Mucosa of descending colon (tissue), 3 donors: ENCODE measurements at regions not wholly inside any gene's neighbourhood (a gene's known extent, or its start where the extent isn't known, plus 50 kb on each side); places are given as distances from the start of the nearest gene placed in this dataset.

Experiments
- ATAC-seq: fragments of 200-7000 bp; cut with Tn5 transposase; one replicate; pipeline ENCODE4 v1.9.1; 2020; ENCODE audit warnings: mild to moderate bottlenecking, moderate library complexity
- DNase-seq, 3 donors: peaks; one replicate each; pipeline ENCODE4 v3.0.0-alpha.2; 2020
- H3K36me3 ChIP-seq: fragments of 200-600 bp; one replicate; pipeline ENCODE4 v1.8.0; 2021; ENCODE audit warnings: low read depth, mild to moderate bottlenecking
- H3K4me1 ChIP-seq: fragments of 200-600 bp; one replicate; pipeline ENCODE4 v1.8.0; 2021; ENCODE audit warnings: low read depth, mild to moderate bottlenecking
- H3K4me3 ChIP-seq: fragments of 200-600 bp; one replicate; pipeline ENCODE4 v1.8.0; 2021; ENCODE audit warnings: mild to moderate bottlenecking
- H3K9me3 ChIP-seq: fragments of 200-600 bp; one replicate; pipeline ENCODE4 v1.8.0; 2021; ENCODE audit warnings: mild to moderate bottlenecking
- intact Hi-C, 2 donors: fragments of 100-400 bp; cut with DNase I in 1 of 2; cut with micrococcal nuclease in 1 of 2; formaldehyde crosslinking; loops; one replicate each; pipeline versions ENCODE4 v1.11.0 to v1.11.1; 2022; cut with DNase I, micrococcal nuclease
- TF ChIP-seq, protein P1 (sequence below): fragments of 200-600 bp; IDR thresholded peaks from one replicate; pipeline ENCODE4 v1.8.0; 2022; ENCODE audit warnings: antibody characterized with exemption, mild to moderate bottlenecking
- donor health status: DM: no; HTN: no; CAD: no; lungs with moderate emphysema.
- donor health status: DM: no; HTN: no; CAD: no.
- donor health status: DM: no; HTN: yes; CAD: no.

DNA sequence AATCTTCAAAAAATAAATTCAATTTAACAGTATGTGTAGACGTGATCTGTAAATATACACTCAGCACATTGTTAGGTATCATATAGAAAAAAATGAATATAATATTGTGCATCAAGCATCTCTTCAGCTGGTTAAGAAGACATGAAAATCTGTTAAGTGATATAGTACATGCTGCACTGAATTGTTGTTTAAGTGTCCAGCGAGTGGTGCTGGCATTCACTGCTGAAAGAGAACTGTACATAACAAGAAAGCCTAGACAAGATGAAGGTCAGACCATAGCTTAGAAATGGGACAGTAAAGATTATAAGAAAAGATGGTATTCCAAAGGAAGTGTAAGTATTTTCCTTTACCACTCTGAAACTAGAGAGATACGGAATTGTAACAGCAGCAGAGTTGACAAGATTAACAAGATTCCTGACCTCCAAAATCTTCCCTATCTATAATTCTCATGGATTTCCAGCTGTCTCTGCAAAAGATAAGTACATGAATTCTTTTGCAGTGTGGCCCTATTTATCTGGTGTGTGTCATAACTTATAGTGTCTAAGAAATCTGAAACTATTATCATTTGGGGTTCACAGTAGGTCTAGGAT is 198.6 kb downstream of the FLRT2 start:
- TF ChIP-seq, protein P1, sequence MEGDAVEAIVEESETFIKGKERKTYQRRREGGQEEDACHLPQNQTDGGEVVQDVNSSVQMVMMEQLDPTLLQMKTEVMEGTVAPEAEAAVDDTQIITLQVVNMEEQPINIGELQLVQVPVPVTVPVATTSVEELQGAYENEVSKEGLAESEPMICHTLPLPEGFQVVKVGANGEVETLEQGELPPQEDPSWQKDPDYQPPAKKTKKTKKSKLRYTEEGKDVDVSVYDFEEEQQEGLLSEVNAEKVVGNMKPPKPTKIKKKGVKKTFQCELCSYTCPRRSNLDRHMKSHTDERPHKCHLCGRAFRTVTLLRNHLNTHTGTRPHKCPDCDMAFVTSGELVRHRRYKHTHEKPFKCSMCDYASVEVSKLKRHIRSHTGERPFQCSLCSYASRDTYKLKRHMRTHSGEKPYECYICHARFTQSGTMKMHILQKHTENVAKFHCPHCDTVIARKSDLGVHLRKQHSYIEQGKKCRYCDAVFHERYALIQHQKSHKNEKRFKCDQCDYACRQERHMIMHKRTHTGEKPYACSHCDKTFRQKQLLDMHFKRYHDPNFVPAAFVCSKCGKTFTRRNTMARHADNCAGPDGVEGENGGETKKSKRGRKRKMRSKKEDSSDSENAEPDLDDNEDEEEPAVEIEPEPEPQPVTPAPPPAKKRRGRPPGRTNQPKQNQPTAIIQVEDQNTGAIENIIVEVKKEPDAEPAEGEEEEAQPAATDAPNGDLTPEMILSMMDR = no peak
- peaks cover 4% of the 10 kb centered on the region for H3K9me3 ChIP-seq
- DNase-seq = no peak
- no peaks in the 10 kb centered on the region for H3K4me1 ChIP-seq
- ATAC-seq = no peak
- intact Hi-C loops = no loop called here
- H3K4me3 ChIP-seq = no peak overlapping the region
- H3K36me3 ChIP-seq = no peaks in the 10 kb centered on the region

DNA sequence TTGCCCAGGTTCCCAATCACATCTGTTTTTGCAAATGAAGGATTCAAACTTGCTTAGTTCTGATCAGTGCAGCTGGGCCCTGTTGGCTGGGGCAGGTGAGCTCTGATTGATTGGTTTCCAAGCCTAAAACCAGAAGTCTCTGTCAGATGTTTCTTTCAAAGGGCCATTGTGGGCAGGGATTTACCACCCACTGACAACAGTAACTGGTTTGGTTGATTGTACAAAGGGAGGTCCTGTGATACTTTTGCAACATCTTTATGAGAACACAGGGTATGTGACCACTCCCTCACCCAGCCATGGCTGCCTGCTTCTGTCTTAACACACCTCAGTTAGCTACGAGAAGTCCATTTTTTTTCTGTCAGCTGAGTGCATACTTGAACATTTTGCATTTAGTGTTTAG is 184.1 kb downstream of the FLRT2 start:
- DNase-seq (no peak), ATAC-seq (no peak)
- intact Hi-C loops = no loop called here
- peaks cover 16% of the 10 kb centered on the region for H3K9me3 ChIP-seq
- no peaks in the 10 kb centered on the region for H3K36me3 ChIP-seq
- H3K4me3 ChIP-seq = no peak overlapping the region
- TF ChIP-seq, protein P1 = no peak
- no peaks in the 10 kb centered on the region for H3K4me1 ChIP-seq

DNA sequence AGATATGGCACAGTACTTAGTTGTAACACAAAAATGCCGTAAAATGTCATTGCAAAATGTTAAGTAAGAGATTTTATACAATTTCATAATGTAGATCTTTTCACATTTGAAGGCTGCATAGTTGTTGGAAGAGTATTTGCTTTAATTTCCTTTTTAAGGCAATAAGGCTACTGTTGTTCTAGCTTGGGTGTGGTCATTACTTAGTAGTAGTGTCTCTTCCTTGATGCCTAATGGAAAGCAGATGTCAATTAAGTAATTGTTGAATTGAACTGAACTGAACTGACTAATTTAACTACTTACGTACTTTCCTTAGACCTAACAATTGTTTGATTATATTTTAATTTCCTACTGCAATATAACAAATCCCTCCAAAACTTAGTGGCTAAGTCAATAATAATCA is 181.7 kb downstream of the FLRT2 start:
- intact Hi-C loops = no loop called here
- Histone ChIP-seq H3K4me3 (no peak overlapping the region), H3K4me1 (no peaks in the 10 kb centered on the region), H3K9me3 (peaks cover 9% of the 10 kb centered on the region), H3K36me3 (no peaks in the 10 kb centered on the region)
- TF ChIP-seq, protein P1 = no peak
- ATAC-seq (no peak), DNase-seq (no peak)
